ENCODE measurements at regions not wholly inside any gene's neighbourhood (a gene's known extent, or its start where the extent isn't known, plus 50 kb on each side); places are given as distances from the start of the nearest gene placed in this dataset.

- no peak for DNase-seq
These were observed 164.4 kb upstream of the MGAT5 start for GRCh38 chr2:134089454-134089853.

DNA sequence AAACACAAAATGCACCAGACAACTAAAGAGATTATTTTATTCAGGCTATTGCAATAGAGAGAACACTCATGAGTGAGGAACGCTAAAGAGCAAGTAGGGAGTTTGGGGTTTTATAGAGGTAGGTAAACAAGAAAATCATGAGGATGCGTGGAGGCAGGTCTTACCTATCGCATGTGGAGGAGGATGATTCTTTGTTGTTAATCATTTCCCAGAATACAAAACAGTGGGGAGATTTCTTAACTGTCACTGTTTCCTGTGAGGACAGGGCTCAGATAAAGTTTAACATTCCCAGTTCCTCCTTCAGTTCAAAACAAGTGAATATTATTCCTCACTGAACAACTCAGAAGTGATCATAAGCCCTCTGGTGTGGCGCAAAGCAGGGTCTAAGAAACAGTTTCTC lies 156.1 kb upstream of the MGAT5 start:
- no peak for DNase-seq

GRCh38 chr2:134098321-134098720 lies 155.6 kb upstream of the MGAT5 start:
- no peak for DNase-seq

DNA sequence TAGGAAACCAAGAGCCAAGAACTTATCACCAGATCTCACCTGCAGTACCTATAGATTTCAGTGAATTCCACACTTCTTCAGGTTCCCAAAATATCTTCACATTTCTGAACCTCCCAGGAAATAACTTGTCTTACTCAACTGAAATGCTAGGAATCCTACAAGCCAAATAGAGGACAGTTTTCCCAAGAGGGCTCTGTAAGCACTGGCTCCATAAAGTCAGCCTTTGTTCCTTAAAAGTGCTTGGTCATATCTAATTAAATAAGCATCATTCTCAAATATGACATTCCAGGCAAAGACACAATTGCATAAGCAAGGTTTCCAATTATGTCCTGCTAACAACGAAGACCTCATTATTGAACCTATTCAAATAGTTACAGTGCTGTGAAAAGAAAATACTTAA lies 154.6 kb upstream of the MGAT5 start:
- no peak for DNase-seq

DNA sequence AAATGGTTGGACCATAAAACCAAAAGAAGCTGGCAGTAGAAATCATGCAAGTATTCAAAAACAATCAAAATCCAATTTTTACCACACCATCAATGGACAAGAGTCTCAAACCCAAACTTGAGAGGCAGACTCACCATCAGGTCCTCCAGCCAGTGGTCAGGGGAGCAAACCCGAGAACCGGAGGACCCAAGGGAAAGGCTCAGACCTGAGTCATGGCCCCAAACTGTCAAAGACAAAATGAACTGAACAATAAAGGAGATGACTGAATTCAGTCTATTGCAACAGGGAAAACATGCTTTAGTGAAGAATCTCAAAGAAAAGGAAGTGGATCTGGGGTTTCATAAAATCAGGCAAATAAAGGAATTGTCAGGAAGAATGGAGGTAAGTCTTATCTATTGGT lies 150.7 kb upstream of the MGAT5 start:
- no peak for DNase-seq

- DNase-seq: no peak
These were observed 149.1 kb upstream of the MGAT5 start for GRCh38 chr2:134104754-134105153.

DNA sequence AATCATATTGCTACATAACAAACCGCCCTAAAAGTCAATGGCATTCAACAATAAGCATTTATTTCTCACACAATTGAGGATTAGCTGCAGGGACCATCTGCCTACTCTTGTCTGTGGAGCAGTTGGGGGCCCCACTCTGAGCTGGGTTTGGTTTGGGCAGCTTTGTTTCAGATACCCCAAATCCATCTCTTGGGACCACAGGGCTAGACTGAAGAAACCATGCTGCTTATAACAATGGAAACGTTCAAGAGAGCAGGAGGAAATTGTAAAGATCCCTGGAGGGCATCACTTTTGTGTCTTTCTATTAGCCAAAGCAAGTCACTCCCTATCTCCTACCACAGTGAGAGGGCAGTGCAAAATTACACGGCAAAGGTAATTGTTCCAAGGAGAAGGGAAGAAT lies 146.5 kb upstream of the MGAT5 start:
- DNase-seq: no peak

DNA sequence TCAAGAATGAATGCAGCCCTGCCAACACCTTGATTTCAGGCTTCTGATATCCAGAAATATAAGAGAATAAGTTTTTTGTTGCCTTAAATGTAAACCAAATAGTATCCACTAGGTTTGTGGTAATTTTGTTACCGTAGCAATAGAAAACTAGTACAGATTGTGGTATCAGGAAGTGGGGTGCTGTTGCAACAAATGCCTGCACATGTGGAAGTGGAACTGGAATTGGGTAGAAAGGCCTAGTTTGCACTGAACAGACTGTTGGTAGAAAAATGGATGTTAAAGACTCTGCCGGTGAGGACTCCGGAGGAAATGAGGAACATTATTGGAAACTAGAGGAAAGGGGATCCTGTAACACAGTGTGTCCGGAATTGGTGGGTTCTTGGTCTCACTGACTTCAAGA lies 145.8 kb upstream of the MGAT5 start:
- DNase-seq: no peak

GRCh38 chr2:134109246-134109645 lies 144.6 kb upstream of the MGAT5 start:
- DNase-seq: no peak

DNA sequence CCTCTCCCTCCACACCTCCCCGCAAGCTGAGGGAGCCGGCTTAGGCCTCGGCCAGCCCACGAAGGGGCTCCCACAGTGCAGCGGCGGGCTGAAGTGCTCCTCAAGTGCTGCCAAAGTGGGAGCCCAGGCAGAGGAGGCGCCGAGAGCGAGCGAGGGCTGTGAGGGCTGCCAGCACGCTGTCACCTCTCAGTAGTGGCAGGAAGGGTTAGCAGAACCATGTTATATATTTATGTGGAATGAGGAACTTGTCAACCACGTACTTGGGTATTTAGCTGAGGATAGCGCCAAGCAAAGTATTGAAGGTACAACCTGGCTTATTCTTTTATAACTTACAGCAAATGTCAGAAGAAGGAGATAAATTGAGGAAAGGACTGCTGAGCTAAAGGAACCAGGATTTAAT lies 144.1 kb upstream of the MGAT5 start:
- DNase-seq: no peak

DNA sequence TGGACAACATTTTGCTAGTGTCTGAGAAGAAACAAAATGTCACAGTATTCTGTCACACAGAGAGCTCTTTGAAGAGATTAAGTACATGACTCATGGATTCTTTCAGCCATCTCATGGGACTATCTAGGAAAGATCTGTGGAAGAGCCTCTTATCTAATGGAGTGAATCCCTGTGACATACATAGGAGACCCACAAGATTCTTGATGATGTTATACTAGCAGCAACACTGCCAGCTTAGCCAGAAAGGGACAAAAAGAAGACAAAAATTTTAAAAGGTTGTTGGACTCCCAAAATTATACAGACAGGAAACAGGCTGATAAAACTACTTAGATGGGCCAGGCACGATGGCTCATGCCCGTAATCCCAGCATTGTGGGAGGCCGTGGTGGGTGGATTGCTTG lies 143.3 kb upstream of the MGAT5 start:
- no peak for DNase-seq

DNA sequence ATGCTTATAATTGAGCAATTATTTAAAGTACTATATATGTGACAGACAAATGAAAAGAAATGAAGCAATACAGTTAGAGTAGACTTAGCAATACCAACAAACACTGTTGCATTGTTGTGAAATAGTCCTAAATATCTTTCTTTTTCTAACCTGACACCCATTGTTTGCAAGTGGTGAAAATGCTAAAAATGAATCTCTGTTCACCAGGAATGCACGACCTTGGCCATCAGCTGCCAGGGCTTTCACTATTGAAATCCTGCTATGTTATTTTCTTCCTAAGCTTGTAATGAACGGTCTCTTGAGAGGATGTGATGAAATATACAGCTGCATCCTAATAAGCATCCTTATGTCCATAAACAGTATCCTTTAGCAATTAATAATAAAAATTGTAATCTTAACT lies 136.2 kb upstream of the MGAT5 start:
- DNase-seq: no peak

DNA sequence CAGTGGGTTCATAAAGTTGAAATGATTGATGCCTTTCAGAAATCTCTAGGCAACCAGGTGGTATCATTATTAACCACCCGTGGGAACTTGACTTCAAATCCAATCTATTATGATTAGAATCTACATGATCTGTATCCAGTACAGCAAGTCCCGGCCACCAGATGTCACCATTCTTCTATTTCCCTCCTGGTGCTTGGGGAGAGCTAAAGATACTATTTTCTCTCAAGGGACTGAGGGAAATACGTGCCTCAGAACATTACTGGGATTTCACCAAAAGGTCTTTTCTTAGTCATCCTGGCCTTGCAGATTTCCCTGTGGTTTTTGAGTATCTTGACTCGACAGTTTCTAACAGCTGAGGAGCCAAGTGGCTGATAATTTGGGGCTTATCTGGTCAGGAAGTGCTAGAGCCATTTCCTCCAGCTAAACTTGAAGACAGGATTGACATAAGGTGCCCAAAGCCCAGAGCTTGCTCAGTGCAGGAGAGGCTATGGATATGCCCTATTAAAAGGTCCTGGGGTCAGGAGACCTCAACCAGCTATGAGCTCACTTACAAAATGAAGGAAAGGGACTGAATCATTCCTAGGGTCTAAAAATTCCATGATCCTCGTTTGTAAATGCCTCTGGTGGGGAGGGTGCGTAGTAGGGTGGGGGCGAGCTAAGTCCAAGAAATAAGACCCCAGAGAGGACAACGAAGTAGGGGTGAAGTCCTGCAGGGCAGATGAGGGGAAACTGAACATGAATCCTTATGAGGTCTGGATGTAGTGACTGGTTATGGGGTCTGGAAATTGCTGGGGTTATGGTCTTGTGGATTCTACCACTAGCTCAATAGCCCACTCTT lies 135.4 kb upstream of the MGAT5 start:
- peak; percentile 73 for DNase-seq

GRCh38 chr2:134119117-134119712 lies 134.7 kb upstream of the MGAT5 start:
- no peak for DNase-seq

GRCh38 chr2:134119713-134120405 lies 134.0 kb upstream of the MGAT5 start:
- peak; percentile 76 for DNase-seq

GRCh38 chr2:134120406-134120732 lies 133.5 kb upstream of the MGAT5 start:
- no peak for DNase-seq

GRCh38 chr2:134120733-134121630 lies 132.9 kb upstream of the MGAT5 start:
- peak; percentile 54 for DNase-seq

DNA sequence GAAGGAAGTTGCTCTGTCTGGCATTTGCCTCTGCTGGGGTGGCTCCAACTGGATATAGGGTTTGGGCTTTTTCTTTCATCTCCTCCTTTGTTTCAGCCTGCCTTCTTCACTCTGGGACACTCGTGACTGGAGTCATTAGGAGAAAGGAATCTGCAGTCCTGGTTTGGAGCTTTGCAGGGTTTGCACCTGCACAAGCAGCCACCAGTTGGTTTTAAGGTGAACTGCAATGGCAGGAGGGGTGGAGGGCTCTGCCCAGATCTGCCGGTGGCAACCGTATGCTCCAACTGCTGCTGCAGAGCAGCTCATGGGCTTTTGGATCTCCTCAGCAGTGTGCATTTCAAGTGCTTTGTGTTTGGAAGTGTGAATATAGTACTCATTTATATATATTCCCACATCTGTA lies 131.3 kb upstream of the MGAT5 start:
- DNase-seq: no peak

DNA sequence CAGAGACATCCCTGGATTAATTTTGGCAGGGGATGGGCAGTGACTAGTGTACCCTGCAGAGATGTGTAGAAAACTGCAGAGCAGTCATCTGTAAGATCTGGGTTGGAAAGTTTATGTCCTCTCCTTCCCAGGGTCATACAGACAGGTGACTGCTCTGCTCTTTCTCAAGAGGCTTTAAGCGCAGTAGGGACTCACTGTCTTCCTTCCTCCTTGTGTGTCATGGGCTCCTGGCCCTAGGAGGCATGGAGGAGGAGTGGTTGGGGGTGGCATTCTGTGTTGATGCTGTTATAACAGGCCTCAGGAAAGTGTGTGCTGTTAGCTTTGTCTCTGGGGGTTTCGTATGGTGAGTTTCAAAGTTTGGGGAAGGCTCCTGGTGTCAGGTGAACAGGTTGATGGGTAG lies 130.5 kb upstream of the MGAT5 start:
- DNase-seq: no peak

- DNase-seq: no peak
These were observed 129.7 kb upstream of the MGAT5 start for GRCh38 chr2:134124047-134124753.

- DNase-seq: peak; percentile 31
These were observed 126.4 kb upstream of the MGAT5 start for GRCh38 chr2:134127496-134127895.

GRCh38 chr2:134128746-134129145 lies 125.1 kb upstream of the MGAT5 start:
- DNase-seq: no peak
